ENCODE measurements at regions not wholly inside any gene's neighbourhood (a gene's known extent, or its start where the extent isn't known, plus 50 kb on each side); places are given as distances from the start of the nearest gene placed in this dataset.
A peak's percentile ranks its signal among the peaks of the same experiment; 100 is the strongest.

DNA sequence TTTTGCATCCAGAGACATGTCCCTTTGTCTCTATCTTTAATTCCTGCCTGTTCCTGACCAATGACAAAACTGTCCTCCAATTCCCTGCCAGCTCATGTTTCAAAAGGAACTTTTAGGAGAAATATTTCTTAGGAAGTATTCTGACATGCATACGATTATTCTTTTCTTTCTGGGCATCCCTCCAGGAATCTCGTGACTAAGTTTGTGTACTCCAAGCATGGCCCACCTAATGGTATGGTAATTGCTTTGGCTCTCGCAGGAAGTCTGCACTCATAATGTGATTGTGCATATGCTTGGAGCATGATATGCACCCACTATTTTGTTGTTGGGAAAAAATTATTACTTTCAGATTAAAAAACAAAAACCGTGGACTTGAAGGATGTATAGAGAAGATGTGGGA lies 256.4 kb downstream of the PRDM2 start:
- peak; percentile 94 for DNase-seq (ENCODE audit: low read depth)
- TF ChIP-seq, protein P1, sequence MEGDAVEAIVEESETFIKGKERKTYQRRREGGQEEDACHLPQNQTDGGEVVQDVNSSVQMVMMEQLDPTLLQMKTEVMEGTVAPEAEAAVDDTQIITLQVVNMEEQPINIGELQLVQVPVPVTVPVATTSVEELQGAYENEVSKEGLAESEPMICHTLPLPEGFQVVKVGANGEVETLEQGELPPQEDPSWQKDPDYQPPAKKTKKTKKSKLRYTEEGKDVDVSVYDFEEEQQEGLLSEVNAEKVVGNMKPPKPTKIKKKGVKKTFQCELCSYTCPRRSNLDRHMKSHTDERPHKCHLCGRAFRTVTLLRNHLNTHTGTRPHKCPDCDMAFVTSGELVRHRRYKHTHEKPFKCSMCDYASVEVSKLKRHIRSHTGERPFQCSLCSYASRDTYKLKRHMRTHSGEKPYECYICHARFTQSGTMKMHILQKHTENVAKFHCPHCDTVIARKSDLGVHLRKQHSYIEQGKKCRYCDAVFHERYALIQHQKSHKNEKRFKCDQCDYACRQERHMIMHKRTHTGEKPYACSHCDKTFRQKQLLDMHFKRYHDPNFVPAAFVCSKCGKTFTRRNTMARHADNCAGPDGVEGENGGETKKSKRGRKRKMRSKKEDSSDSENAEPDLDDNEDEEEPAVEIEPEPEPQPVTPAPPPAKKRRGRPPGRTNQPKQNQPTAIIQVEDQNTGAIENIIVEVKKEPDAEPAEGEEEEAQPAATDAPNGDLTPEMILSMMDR (conservative IDR thresholded peaks at IDR 0.05; ENCODE audit: control insufficient read depth, insufficient read depth, low read depth, low read length): no peak
- H3K4me3 ChIP-seq (ENCODE audit: control insufficient read depth, low read depth, low read length): no peak overlapping the region

DNA sequence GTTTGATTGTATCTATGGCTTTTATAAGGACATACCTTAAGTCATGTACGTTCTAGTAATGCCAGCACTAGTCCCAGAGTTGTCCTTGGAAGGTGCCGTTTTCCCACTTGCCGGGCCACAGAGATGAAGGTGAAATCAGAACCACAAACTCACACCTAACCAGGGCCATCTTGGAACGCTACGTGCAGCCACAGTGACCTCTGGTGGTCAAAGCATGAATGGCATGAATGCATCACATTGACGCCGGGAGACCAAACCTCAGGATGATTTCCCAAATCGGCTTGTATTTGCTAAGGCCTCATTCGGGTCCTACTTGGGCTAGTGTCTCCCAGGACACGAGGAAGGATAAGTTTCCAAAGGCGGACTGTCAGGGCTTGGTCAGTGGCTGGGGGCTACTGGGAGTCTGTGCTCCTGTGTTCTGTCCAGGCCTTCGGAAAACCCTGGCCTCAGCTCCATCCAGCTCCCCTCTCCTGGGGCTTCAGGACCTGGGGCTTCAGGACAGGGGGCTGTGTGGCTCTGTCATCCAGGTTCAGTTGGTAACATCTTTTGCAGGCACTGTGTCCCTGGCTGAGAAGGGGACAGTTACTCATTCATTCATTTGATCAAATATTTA lies 260.5 kb downstream of the PRDM2 start:
- peak; percentile 70 for DNase-seq (ENCODE audit: low read depth)
- no peak overlapping the region for H3K4me3 ChIP-seq (ENCODE audit: control insufficient read depth, low read depth, low read length)
- TF ChIP-seq, protein P1 (conservative IDR thresholded peaks at IDR 0.05; ENCODE audit: control insufficient read depth, insufficient read depth, low read depth, low read length): peak; percentile 99

DNA sequence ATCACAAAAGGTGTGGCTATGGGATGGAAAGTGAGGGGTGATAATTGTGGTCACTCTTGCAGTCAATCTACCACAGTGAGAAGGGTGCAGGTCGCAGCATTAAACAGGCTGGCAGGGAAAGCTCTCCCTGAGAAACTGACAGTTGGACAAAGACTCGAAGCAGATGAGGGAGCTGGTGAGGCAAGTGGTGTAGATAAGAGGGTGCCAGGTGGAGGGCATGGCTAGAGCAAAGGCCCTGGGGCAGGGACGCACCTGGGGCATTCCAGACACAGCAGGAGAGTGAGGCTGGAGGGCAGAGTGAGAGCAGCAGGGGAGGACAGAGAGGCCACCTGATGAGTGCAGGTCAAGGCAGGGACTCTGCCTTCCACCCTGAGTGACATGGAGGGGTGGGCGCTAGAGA lies 264.8 kb downstream of the PRDM2 start:
- no peak for DNase-seq (ENCODE audit: low read depth)
- no peak overlapping the region for H3K4me3 ChIP-seq (ENCODE audit: control insufficient read depth, low read depth, low read length)
- TF ChIP-seq, protein P1 (conservative IDR thresholded peaks at IDR 0.05; ENCODE audit: control insufficient read depth, insufficient read depth, low read depth, low read length): no peak

DNA sequence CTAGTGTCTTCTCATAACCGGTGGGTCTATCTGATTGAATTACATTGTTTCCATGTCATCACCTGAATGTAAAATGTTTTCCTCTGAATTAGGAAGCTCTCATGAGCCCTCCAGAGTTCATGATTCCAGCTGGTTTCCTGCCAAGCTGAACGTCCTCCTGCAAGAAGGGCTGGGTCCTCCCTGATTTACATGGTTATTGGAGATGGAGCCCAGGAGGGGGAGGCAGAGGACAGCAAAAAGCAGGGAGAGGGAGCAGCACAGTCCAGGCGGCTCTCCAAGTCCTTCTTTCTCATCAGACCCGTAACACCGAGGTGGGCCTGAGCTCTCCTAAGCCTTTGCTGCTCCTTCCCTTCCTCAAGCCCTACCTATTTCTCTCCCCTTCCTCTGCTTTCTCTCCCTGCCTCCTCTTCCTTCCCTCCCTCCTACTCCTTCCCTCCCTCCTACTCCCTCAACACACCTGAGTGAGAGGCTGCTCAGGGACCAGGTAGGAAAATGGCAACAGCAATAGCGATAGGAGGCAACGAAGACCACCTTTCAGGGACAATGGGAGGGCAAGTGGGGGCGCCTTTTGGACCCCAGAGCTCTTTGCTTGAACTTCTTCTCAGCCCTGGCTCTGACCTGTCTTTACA lies 265.9 kb downstream of the PRDM2 start:
- TF ChIP-seq, protein P1 (conservative IDR thresholded peaks at IDR 0.05; ENCODE audit: control insufficient read depth, insufficient read depth, low read depth, low read length): peak; percentile 70
- DNase-seq (ENCODE audit: low read depth): peak; percentile 77
- no peak overlapping the region for H3K4me3 ChIP-seq (ENCODE audit: control insufficient read depth, low read depth, low read length)

DNA sequence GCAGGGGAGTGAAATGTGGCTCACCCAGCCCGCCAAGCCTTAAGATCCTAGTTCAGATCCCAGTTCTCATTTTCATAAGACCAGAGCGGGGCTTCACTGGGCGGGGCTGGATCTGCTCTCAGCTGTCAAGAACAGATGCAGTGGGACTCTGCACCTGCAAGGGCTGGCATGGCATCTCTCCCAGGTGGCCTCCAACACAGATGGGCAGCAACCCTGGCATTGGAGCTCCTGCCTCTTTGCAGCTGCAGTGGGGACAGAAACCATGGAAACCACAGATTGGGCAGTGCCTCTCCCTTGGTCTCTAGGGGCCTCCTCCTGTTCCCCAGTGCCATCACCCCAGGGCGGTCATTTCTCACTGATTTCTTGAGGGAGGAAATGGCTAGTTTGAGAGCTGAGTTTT lies 267.7 kb downstream of the PRDM2 start:
- TF ChIP-seq, protein P1 (conservative IDR thresholded peaks at IDR 0.05; ENCODE audit: control insufficient read depth, insufficient read depth, low read depth, low read length): no peak
- DNase-seq (ENCODE audit: low read depth): no peak
- no peak overlapping the region for H3K4me3 ChIP-seq (ENCODE audit: control insufficient read depth, low read depth, low read length)

DNA sequence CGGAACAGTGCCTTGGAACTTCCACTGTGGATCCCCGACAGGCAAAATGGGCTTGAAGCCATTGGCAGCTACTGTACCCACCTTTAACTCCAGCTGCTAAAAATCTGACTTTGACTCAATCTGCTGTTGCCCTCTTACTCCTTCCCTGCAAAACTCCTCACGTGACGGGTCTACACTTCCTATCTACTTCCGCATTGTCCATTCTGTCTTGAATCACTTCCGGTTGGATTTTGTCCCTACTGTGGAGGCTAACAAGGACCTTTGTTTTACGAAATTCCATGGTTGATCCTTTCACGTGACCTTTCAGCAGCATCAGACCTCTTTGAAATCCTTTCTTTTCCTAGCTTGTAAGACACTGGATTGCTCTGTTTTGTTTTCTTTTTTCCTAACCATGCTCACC lies 268.4 kb downstream of the PRDM2 start:
- TF ChIP-seq, protein P1 (conservative IDR thresholded peaks at IDR 0.05; ENCODE audit: control insufficient read depth, insufficient read depth, low read depth, low read length): no peak
- no peak for DNase-seq (ENCODE audit: low read depth)
- no peak overlapping the region for H3K4me3 ChIP-seq (ENCODE audit: control insufficient read depth, low read depth, low read length)
